GM19025 (cell line): ENCODE measurements at regions not wholly inside any gene's neighbourhood (a gene's known extent, or its start where the extent isn't known, plus 50 kb on each side); places are given as distances from the start of the nearest gene placed in this dataset.

ENCODE experiments used
- ATAC-seq: cut with Tn5 transposase; IDR thresholded peaks from one replicate; pipeline ENCODE4 v1.9.1; 2021; ENCODE audit warnings: mild to moderate bottlenecking, low read depth, moderate library complexity; ENCODE audit not compliant: unreplicated experiment

- no peak for ATAC-seq
Measured at GRCh38 chr4:30783751-30784150, 63.6 kb downstream of the PCDH7 start.

- ATAC-seq: no peak
Measured at GRCh38 chr4:30789219-30789671, 69.1 kb downstream of the PCDH7 start.

- no peak for ATAC-seq
Measured at GRCh38 chr4:30790123-30790522, 70.0 kb downstream of the PCDH7 start.

GRCh38 chr4:30790998-30791397 is 70.8 kb downstream of the PCDH7 start:
- ATAC-seq: no peak

GRCh38 chr4:30792601-30793000 is 72.4 kb downstream of the PCDH7 start:
- ATAC-seq: no peak

GRCh38 chr4:30801876-30802275 is 81.7 kb downstream of the PCDH7 start:
- no peak for ATAC-seq

- ATAC-seq: no peak
Measured at GRCh38 chr4:30802622-30803323, 82.6 kb downstream of the PCDH7 start.

- ATAC-seq: no peak
Measured at GRCh38 chr4:30808276-30808675, 88.1 kb downstream of the PCDH7 start.

GRCh38 chr4:30811296-30811695 is 91.1 kb downstream of the PCDH7 start:
- no peak for ATAC-seq

- ATAC-seq: no peak
Measured at GRCh38 chr4:30815685-30816084, 95.5 kb downstream of the PCDH7 start.

- ATAC-seq: no peak
Measured at GRCh38 chr4:30817447-30817846, 97.3 kb downstream of the PCDH7 start.

GRCh38 chr4:30818541-30818940 is 98.4 kb downstream of the PCDH7 start:
- no peak for ATAC-seq

GRCh38 chr4:30821275-30821674 is 101.1 kb downstream of the PCDH7 start:
- ATAC-seq: no peak

- no peak for ATAC-seq
Measured at GRCh38 chr4:30821859-30822612, 101.9 kb downstream of the PCDH7 start.

- ATAC-seq: no peak
Measured at GRCh38 chr4:30822911-30823551, 102.9 kb downstream of the PCDH7 start.

- no peak for ATAC-seq
Measured at GRCh38 chr4:30825008-30825770, 105.0 kb downstream of the PCDH7 start.

- ATAC-seq: no peak
Measured at GRCh38 chr4:30828264-30828926, 108.2 kb downstream of the PCDH7 start.

GRCh38 chr4:30832639-30833038 is 112.5 kb downstream of the PCDH7 start:
- ATAC-seq: no peak

- no peak for ATAC-seq
Measured at GRCh38 chr4:30833206-30833605, 113.0 kb downstream of the PCDH7 start.

- ATAC-seq: no peak
Measured at GRCh38 chr4:30835044-30835443, 114.9 kb downstream of the PCDH7 start.
